Memory B cell (primary cell): ENCODE measurements at regions not wholly inside any gene's neighbourhood (a gene's known extent, or its start where the extent isn't known, plus 50 kb on each side); places are given as distances from the start of the nearest gene placed in this dataset.
"Not testable (repeated sequence)": the region's sequence is repeated elsewhere in the genome, so short reads cannot be mapped to it uniquely, and the experiment has no call there.

ENCODE experiments used
- ATAC-seq: fragments of 150-1000 bp; cut with Tn5 transposase; 2 replicates; pipeline ENCODE4 v1.10.0; 2021; ENCODE audit warnings: low read depth, mild to moderate bottlenecking, moderate library complexity
- DNase-seq, 2 donors: peaks; one replicate each; pipeline ENCODE4 v3.0.0; 2022; ENCODE audit warnings: low spot score in 2 of 2
- H3K27ac Mint-ChIP-seq: one replicate; pipeline ENCODE4 v1.8.0; 2022; ENCODE audit warnings: mild to moderate bottlenecking, moderate library complexity, mixed read lengths
- H3K27me3 Mint-ChIP-seq: one replicate; pipeline ENCODE4 v1.8.0; 2022; ENCODE audit warnings: mixed read lengths
- H3K36me3 Mint-ChIP-seq: one replicate; pipeline ENCODE4 v1.8.0; 2022; ENCODE audit warnings: mild to moderate bottlenecking, mixed read lengths
- H3K4me1 Mint-ChIP-seq: one replicate; pipeline ENCODE4 v1.8.0; 2022; ENCODE audit warnings: mixed read lengths
- H3K4me3 Mint-ChIP-seq: one replicate; pipeline ENCODE4 v1.8.0; 2022; ENCODE audit warnings: mild to moderate bottlenecking, moderate library complexity, mixed read lengths
- H3K9me3 Mint-ChIP-seq: one replicate; pipeline ENCODE4 v1.8.0; 2022; ENCODE audit warnings: mixed read lengths

DNA sequence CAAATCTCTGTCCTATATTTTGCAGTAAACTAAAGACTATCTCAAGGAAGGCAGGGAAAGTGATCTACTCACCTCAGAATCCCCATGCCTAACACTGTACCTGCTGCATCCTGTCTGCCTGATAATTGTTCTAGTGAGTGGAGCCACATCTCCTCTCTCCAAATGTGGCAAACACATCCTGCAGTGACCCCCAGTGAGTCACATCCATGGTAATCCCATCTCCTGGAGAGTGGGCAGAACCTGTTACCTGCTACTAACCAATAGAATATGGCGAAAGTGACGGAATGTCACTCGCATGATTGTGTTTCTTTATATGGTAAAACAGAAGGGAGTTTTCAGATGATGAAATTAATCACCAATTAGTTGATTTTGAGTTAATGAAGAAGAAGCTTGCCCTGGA, 353.8 kb upstream of the DLGAP1 start:
- no peak for DNase-seq
- ATAC-seq = no peak
- no peaks in the 10 kb centered on the region for H3K36me3 Mint-ChIP-seq
- no peaks in the 10 kb centered on the region for H3K4me1 Mint-ChIP-seq
- H3K4me3 Mint-ChIP-seq = no peak overlapping the region
- H3K27ac Mint-ChIP-seq = no peak overlapping the region
- peaks cover 8% of the 10 kb centered on the region for H3K9me3 Mint-ChIP-seq
- no peaks in the 10 kb centered on the region for H3K27me3 Mint-ChIP-seq

DNA sequence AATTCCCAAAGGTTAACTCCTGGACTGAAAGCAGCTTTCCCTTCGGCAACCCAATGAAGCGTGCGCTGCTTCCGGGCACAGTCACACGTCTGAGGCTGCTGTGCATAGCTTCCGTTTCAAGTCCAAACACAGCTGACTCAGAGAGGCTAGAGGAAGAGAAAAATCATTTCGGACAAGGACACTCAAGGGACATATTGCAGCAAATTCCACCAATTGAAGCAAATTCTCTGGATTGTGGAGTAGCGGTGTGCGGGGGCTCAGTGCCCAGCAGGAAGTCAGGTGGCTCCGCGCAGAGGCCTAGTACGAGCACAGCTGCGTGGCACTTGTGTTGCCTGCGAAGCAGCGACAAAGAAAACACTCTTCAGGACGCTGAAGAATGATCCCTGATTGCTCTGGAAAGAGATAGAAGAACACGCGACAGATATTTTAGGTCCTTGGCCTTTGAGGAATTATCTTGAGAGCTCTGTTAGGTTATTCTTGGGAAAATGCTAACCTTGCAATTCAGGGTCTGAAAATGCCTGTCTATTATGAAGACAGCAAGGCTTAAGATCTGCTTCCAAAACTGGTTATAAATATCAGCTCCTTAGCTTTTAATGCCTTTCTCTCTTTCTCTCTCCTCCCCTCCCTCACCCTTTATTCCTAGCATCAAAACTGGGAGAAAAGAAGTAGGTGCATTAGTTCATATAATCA, 352.6 kb upstream of the DLGAP1 start:
- Mint-ChIP-seq H3K4me1 (no peaks in the 10 kb centered on the region), H3K4me3 (no peak overlapping the region), H3K27ac (no peak overlapping the region), H3K27me3 (no peaks in the 10 kb centered on the region), H3K36me3 (no peaks in the 10 kb centered on the region), H3K9me3 (peaks cover 5% of the 10 kb centered on the region)
- ATAC-seq (no peak), DNase-seq (no peak)

DNA sequence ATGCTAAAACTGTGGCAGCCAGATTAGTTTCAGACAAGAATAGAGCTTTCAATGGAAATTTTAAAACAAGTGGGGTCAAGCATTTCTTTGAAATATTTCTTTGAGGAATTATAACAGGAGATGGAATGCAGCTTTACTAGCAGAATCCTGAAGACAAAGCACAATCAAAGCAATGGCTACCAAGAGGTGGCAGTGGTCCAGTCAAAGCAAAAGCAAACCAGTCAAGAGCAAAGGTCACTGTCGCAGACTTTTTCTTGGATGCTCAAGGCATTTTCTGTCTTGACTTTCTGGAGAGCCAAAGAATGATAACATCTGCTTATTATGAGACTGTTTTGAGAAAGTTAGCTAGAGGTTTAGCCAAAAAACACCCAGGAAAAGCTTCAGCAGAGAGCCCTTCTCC, 351.2 kb upstream of the DLGAP1 start:
- Mint-ChIP-seq H3K27ac (no peak overlapping the region), H3K36me3 (no peaks in the 10 kb centered on the region), H3K4me1 (no peaks in the 10 kb centered on the region), H3K9me3 (peaks cover 2% of the 10 kb centered on the region), H3K4me3 (no peak overlapping the region), H3K27me3 (no peaks in the 10 kb centered on the region)
- ATAC-seq = no peak
- DNase-seq = no peak

DNA sequence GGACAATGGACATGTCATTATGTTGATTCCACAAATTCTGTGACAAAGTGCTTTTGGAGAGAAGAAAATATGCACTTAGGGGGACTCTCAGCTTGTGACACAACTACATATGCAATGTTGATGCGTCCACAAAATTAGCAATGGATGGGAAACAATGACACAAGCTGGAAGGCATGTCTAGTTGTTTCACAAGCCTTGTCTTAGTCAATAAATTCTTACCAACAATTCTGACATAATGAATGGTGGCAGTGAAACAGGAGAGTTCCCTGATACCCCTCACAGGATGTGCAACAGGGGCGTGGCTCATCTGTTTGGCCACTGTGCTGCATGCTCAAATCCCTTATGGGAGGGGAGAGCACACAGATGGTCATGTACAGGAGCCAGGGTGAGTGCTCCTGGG, 347.2 kb upstream of the DLGAP1 start:
- H3K27me3 Mint-ChIP-seq = no peaks in the 10 kb centered on the region
- no peak for ATAC-seq

DNA sequence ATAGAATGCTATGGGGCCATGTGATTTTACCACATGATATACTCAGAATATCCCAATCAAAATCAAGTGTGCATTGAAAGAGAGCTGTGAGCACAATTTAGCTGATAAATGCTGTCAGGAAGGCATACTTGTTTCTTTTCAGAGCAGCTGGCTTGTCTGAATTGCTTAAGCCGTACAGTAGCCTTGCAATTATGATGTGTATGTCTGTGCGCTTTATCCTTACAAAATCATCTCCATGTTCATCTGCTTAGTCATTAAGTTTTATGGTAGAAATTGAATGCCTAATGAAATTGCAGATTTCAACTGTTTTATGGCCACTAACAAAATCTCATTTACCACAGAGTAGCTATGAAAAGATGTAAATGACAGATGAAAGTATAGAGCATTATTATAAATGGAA, 346.0 kb upstream of the DLGAP1 start:
- H3K27ac Mint-ChIP-seq = no peak overlapping the region
- no peak for ATAC-seq
- no peaks in the 10 kb centered on the region for H3K27me3 Mint-ChIP-seq

More for the DNA sequence above, 347.2 kb upstream of the DLGAP1 start:
- Mint-ChIP-seq H3K36me3 (no peaks in the 10 kb centered on the region), H3K4me3 (no peak overlapping the region), H3K9me3 (peaks cover 6% of the 10 kb centered on the region), H3K27ac (no peak overlapping the region), H3K4me1 (no peaks in the 10 kb centered on the region)
- no peak for DNase-seq

DNA sequence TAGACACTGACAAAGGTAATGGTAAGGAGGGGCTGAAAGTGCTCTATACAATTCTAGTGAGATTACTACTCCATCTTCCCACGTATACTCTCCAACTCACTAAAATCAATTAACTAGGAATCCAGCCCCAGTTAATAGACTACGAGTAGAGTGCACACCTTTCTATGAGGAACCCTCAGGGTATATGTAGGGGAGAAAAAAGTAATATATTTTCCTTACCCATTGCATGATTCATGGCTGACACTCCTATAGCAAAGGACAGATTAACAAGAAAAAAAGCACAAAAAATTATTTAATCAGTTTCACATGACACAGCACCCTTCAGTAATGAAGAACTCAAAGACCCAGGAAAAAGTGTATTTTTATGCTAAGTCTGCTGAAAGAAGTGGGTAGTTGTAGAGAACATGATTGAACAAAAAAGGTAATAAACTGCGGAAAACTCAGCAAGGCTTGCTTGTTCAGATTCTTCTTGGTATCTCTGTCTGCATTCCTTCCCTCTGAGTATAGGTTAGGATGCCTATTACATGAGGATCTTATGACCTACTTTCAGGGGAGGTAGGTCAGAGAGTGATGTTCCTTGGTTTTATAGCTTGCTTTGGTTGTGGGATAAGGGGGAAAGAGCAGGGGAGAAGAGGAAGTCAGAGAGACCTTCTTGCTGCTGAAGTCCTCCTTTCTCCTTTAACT, 342.0 kb upstream of the DLGAP1 start:
- peaks cover 11% of the 10 kb centered on the region for H3K9me3 Mint-ChIP-seq
- H3K36me3 Mint-ChIP-seq = no peaks in the 10 kb centered on the region
- DNase-seq = no peak
- no peak overlapping the region for H3K4me3 Mint-ChIP-seq
- H3K4me1 Mint-ChIP-seq = no peaks in the 10 kb centered on the region
- H3K27me3 Mint-ChIP-seq = no peaks in the 10 kb centered on the region
- no peak overlapping the region for H3K27ac Mint-ChIP-seq
- ATAC-seq = no peak

More for the DNA sequence above, 346.0 kb upstream of the DLGAP1 start:
- H3K36me3 Mint-ChIP-seq = no peaks in the 10 kb centered on the region
- peaks cover 6% of the 10 kb centered on the region for H3K9me3 Mint-ChIP-seq
- no peaks in the 10 kb centered on the region for H3K4me1 Mint-ChIP-seq
- DNase-seq = no peak
- no peak overlapping the region for H3K4me3 Mint-ChIP-seq

- peaks cover 4% of the 10 kb centered on the region for H3K9me3 Mint-ChIP-seq
- H3K4me1 Mint-ChIP-seq = no peaks in the 10 kb centered on the region
- no peaks in the 10 kb centered on the region for H3K27me3 Mint-ChIP-seq
- ATAC-seq = no peak
- DNase-seq = no peak
- H3K36me3 Mint-ChIP-seq = no peaks in the 10 kb centered on the region
- no peak overlapping the region for H3K27ac Mint-ChIP-seq
- no peak overlapping the region for H3K4me3 Mint-ChIP-seq
Observed at GRCh38 chr18:4789506-4789905, 334.4 kb upstream of the DLGAP1 start.

- Mint-ChIP-seq H3K27me3 (no peaks in the 10 kb centered on the region), H3K4me3 (no peak overlapping the region), H3K4me1 (no peaks in the 10 kb centered on the region), H3K36me3 (no peaks in the 10 kb centered on the region), H3K27ac (no peak overlapping the region), H3K9me3 (no peaks in the 10 kb centered on the region)
- ATAC-seq = no peak
- DNase-seq = no peak
Observed at GRCh38 chr18:4781873-4782272, 326.8 kb upstream of the DLGAP1 start.

DNA sequence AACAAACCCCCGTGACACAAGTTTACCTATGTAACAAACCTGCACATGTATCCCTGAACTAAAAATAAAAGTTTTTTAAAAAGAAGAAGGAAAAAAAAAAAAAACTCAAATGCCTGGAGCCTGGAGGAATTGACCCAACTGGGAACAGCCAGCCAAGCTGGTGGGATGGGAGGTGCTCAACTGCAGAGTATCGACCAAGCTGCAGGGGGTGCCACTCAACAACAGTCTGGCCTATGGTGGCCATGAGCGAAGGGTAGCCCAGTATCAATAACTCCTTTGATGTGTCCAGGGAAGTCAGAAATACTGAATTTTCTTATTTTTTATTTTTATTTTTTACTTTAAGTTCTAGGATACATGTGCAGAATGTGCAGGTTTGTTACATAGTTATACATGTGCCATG, 310.3 kb upstream of the DLGAP1 start:
- DNase-seq (no peak), ATAC-seq (no peak)
- no peaks in the 10 kb centered on the region for H3K4me1 Mint-ChIP-seq
- peaks cover 6% of the 10 kb centered on the region for H3K9me3 Mint-ChIP-seq
- no peaks in the 10 kb centered on the region for H3K36me3 Mint-ChIP-seq
- no peak overlapping the region for H3K4me3 Mint-ChIP-seq
- H3K27me3 Mint-ChIP-seq = no peaks in the 10 kb centered on the region
- no peak overlapping the region for H3K27ac Mint-ChIP-seq

- DNase-seq (no peak), ATAC-seq (no peak)
- no peaks in the 10 kb centered on the region for H3K27me3 Mint-ChIP-seq
- H3K4me3 Mint-ChIP-seq = no peak overlapping the region
- no peaks in the 10 kb centered on the region for H3K36me3 Mint-ChIP-seq
- H3K4me1 Mint-ChIP-seq = no peaks in the 10 kb centered on the region
- peaks cover 6% of the 10 kb centered on the region for H3K9me3 Mint-ChIP-seq
- H3K27ac Mint-ChIP-seq = no peak overlapping the region
Observed at GRCh38 chr18:4762330-4762729, 307.2 kb upstream of the DLGAP1 start.

DNA sequence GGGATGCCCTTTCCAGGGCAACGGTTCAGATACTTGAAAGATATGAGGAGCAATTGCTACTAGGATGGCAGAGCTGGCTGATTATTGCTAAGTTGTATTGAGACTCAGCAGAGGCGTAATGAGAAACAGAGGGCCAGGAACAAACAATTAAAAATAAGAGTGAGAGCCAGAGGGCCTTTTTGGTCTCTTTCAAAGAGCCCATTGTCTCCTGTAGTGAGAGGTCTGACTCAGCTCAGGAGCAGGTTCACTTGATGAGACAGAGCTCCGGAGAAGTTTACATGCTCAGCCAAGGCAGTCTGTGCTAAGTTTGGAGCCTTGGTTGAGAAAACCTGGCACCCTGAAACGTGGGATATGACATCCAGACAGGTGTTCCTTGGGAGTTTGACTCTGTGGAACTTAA, 303.9 kb upstream of the DLGAP1 start:
- Mint-ChIP-seq H3K27me3 (no peaks in the 10 kb centered on the region), H3K9me3 (peaks cover 6% of the 10 kb centered on the region), H3K4me1 (no peaks in the 10 kb centered on the region), H3K27ac (no peak overlapping the region), H3K36me3 (no peaks in the 10 kb centered on the region), H3K4me3 (no peak overlapping the region)
- DNase-seq (no peak), ATAC-seq (no peak)

DNA sequence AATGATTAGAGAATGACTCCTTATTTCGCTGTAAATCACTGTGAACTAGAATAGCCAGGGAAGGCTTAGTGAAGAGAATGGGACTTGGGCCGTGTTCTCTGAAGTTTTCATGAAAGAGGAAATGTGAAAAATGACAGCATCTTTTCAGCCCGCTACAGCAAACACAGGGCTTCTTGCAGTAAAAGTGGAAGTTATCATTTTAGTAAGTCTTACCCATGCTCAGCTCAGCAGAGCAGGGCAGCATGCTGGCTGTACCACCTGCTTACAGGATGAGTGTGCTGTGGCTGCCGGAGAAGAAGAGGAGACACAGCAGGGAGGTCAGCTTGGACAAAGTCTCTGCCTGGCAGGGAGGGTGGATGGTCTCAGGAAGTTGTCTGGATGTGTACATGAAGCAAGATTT, 300.7 kb upstream of the DLGAP1 start:
- Mint-ChIP-seq H3K9me3 (peaks cover 6% of the 10 kb centered on the region), H3K36me3 (no peaks in the 10 kb centered on the region), H3K27ac (no peak overlapping the region), H3K27me3 (no peaks in the 10 kb centered on the region), H3K4me1 (no peaks in the 10 kb centered on the region), H3K4me3 (no peak overlapping the region)
- DNase-seq (no peak), ATAC-seq (no peak)

DNA sequence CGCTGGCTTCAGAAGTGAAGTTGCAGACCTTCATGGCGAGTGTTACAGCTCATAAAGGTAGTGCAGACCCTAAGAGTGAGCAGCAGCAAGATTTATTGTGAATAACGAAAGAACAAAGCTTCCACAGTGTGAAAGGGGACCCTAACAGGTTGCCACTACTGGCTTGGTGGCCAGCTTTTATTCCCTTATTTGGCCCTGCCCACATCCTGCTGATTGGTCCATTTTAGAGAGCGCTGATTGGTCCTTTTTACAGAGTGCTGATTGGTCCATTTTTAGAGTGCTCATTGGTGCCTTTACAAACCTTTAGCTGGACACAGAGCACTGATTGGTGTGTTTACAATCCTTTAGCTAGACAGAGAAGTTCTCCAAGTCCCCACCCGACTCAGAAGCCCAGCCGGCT, 298.0 kb upstream of the DLGAP1 start:
- H3K36me3 Mint-ChIP-seq, H3K27ac Mint-ChIP-seq, H3K27me3 Mint-ChIP-seq, H3K4me1 Mint-ChIP-seq, ATAC-seq, H3K4me3 Mint-ChIP-seq, DNase-seq, H3K9me3 Mint-ChIP-seq: not testable (repeated sequence)

GRCh38 chr18:4751523-4751922, 296.4 kb upstream of the DLGAP1 start:
- Mint-ChIP-seq H3K27me3 (no peaks in the 10 kb centered on the region), H3K36me3 (no peaks in the 10 kb centered on the region), H3K27ac (no peak overlapping the region), H3K4me3 (no peak overlapping the region), H3K9me3 (peaks cover 8% of the 10 kb centered on the region), H3K4me1 (no peaks in the 10 kb centered on the region)
- no peak for ATAC-seq
- DNase-seq = no peak
